IMR-90 (cell line): ENCODE measurements at regions not wholly inside any gene's neighbourhood (a gene's known extent, or its start where the extent isn't known, plus 50 kb on each side); places are given as distances from the start of the nearest gene placed in this dataset.

Experiments
- ATAC-seq: fragments of 200-7000 bp; cut with Tn5 transposase; 2 replicates; pipeline ENCODE4 v1.9.1; 2020; ENCODE audit warnings: low read depth, mild to moderate bottlenecking, moderate library complexity
- BruUV-seq: library from RNA; stranded (reverse); fragments of 400-500 nt; replicated peaks from 2 replicates; lab custom pipeline; 2021; lab: Mats Ljungman, UMichigan
- CTCF ChIA-PET: fragments of 300-600 bp; formaldehyde crosslinking; extraction: SDS; loops from one replicate; lab custom pipeline; 2021; ENCODE audit warnings: antibody characterized with exemption; lab: Yijun Ruan, JAX
- POLR2A ChIA-PET: fragments of 300-600 bp; sonication (Branson Sonifier 250); formaldehyde crosslinking; loops from one replicate; lab custom pipeline; 2022; ENCODE audit warnings: antibody characterized with exemption; ENCODE audit not compliant: unreplicated experiment; lab: Charles Lee
- DNase-seq: peaks from one replicate; pipeline ENCODE4 v3.0.0; 2013
- H2AFZ ChIP-seq: replicated peaks from 2 replicates; pipeline ENCODE3; 2013; ENCODE audit warnings: low read length, mild to moderate bottlenecking; ENCODE audit not compliant: poor library complexity
- H2AK5ac ChIP-seq: 2 replicates; pipeline ENCODE4 v1.6.1; 2013; ENCODE audit warnings: low read depth, low read length, inconsistent platforms
- H2AK9ac ChIP-seq: replicated peaks from 2 replicates; pipeline ENCODE3; 2013; ENCODE audit warnings: mild to moderate bottlenecking, low read depth, low read length, moderate library complexity; ENCODE audit not compliant: poor library complexity
- H2BK120ac ChIP-seq: 2 replicates; pipeline ENCODE4 v1.6.1; 2013; ENCODE audit warnings: low read depth, low read length, inconsistent platforms
- H2BK15ac ChIP-seq: 3 replicates; pipeline ENCODE4 v1.6.1; 2013; ENCODE audit warnings: low read depth, low read length, inconsistent platforms
- H2BK20ac ChIP-seq: 2 replicates; pipeline ENCODE4 v1.6.1; 2013; ENCODE audit warnings: low read depth, mild to moderate bottlenecking, inconsistent platforms, low read length, moderate library complexity
- H2BK5ac ChIP-seq: 2 replicates; pipeline ENCODE4 v1.6.1; 2013; ENCODE audit warnings: mild to moderate bottlenecking, low read depth, low read length, inconsistent platforms; ENCODE audit not compliant: poor library complexity, severe bottlenecking
- H3K14ac ChIP-seq: replicated peaks from 2 replicates; pipeline ENCODE4 v1.6.1; 2013; ENCODE audit warnings: low read depth, low read length, inconsistent platforms
- H3K18ac ChIP-seq: 2 replicates; pipeline ENCODE4 v1.6.1; 2013; ENCODE audit warnings: low read depth, low read length, control low read depth
- H3K23ac ChIP-seq: 2 replicates; pipeline ENCODE4 v1.6.1; 2013; ENCODE audit warnings: low read depth, low read length, inconsistent platforms
- H3K27ac ChIP-seq: 2 replicates; pipeline ENCODE4 v1.5.1; 2013; ENCODE audit warnings: mild to moderate bottlenecking, control low read depth, low read length; ENCODE audit not compliant: insufficient read depth
- H3K27me3 ChIP-seq: 2 replicates; pipeline ENCODE4 v1.6.1; 2013; ENCODE audit warnings: low read length; ENCODE audit not compliant: control insufficient read depth, insufficient read depth
- H3K36me3 ChIP-seq: 2 replicates; pipeline ENCODE4 v1.6.1; 2013; ENCODE audit warnings: low read length, mixed read lengths; ENCODE audit not compliant: control insufficient read depth, insufficient read depth
- H3K4ac ChIP-seq: 2 replicates; pipeline ENCODE4 v1.6.1; 2013; ENCODE audit warnings: low read depth, low read length, inconsistent platforms
- H3K4me1 ChIP-seq: 2 replicates; pipeline ENCODE4 v1.6.1; 2013; ENCODE audit warnings: low read length, mixed read lengths; ENCODE audit not compliant: control insufficient read depth, insufficient read depth
- H3K4me2 ChIP-seq: 2 replicates; pipeline ENCODE4 v1.6.1; 2013; ENCODE audit warnings: low read depth, mild to moderate bottlenecking, control low read depth, low read length, moderate library complexity
- H3K4me3 ChIP-seq: 2 replicates; pipeline ENCODE4 v1.5.1; 2013; ENCODE audit warnings: low read depth, mild to moderate bottlenecking, control low read depth, low read length, moderate library complexity; ENCODE audit not compliant: insufficient read depth
- H3K56ac ChIP-seq: 2 replicates; pipeline ENCODE4 v1.6.1; 2013; ENCODE audit warnings: low read length, inconsistent platforms; ENCODE audit not compliant: insufficient read depth; ENCODE audit errors: extremely low read depth
- H3K79me1 ChIP-seq, 2 experiments: 2 replicates each; pipeline ENCODE4 v1.6.1; 2013; ENCODE audit warnings: low read length in 2 of 2, inconsistent platforms in 1 of 2, low read depth in 1 of 2
- H3K9ac ChIP-seq: 2 replicates; pipeline ENCODE4 v1.6.1; 2013; ENCODE audit warnings: low read depth, low read length, control low read depth
- H3K9me1 ChIP-seq: 2 replicates; pipeline ENCODE4 v1.6.1; 2013; ENCODE audit warnings: low read length, inconsistent platforms; ENCODE audit not compliant: insufficient read depth
- H3K9me3 ChIP-seq: 2 replicates; pipeline ENCODE4 v1.6.1; 2013; ENCODE audit warnings: low read length; ENCODE audit not compliant: control insufficient read depth, insufficient read depth
- H4K20me1 ChIP-seq: 2 replicates; pipeline ENCODE4 v1.6.1; 2013; ENCODE audit warnings: low read length, inconsistent platforms; ENCODE audit not compliant: insufficient read depth
- H4K5ac ChIP-seq: 2 replicates; pipeline ENCODE4 v1.6.1; 2013; ENCODE audit warnings: mild to moderate bottlenecking, low read depth, low read length, control low read depth
- H4K8ac ChIP-seq, 2 experiments: 2 replicates each; pipeline ENCODE4 v1.6.1; 2013; ENCODE audit warnings: low read depth in 2 of 2, low read length in 2 of 2, control low read depth in 1 of 2, inconsistent platforms in 1 of 2
- H4K91ac ChIP-seq: 2 replicates; pipeline ENCODE4 v1.6.1; 2013; ENCODE audit warnings: low read depth, low read length, inconsistent platforms; ENCODE audit not compliant: insufficient read depth
- BHLHE40 ChIP-seq: fragments of 150-350 bp; IDR thresholded peaks from 2 replicates; pipeline ENCODE4 v1.6.1; 2016; ENCODE audit warnings: mild to moderate bottlenecking, low read depth, low read length
- CEBPB ChIP-seq: IDR thresholded peaks from 2 replicates; pipeline ENCODE4 v1.6.1; 2012; ENCODE audit warnings: low read depth, low read length, improper control_type of control experiment
- CHD1 ChIP-seq: IDR thresholded peaks from 2 replicates; pipeline ENCODE4 v1.6.1; 2012; ENCODE audit warnings: low read depth, low read length, improper control_type of control experiment
- FOS ChIP-seq: fragments of 150-350 bp; IDR thresholded peaks from 2 replicates; pipeline ENCODE4 v1.6.1; 2016; ENCODE audit warnings: low read depth, low read length
- MAFK ChIP-seq: IDR thresholded peaks from 2 replicates; pipeline ENCODE4 v1.6.1; 2012; ENCODE audit warnings: low read depth, low read length, improper control_type of control experiment
- MAZ ChIP-seq: IDR thresholded peaks from 2 replicates; pipeline ENCODE4 v1.6.1; 2012; ENCODE audit warnings: low read depth, mild to moderate bottlenecking, low read length, improper control_type of control experiment, moderate library complexity, borderline replicate concordance
- MXI1 ChIP-seq: IDR thresholded peaks from 2 replicates; pipeline ENCODE4 v1.6.1; 2012; ENCODE audit warnings: low read depth, mild to moderate bottlenecking, low read length, moderate library complexity, borderline replicate concordance
- NFE2L2 ChIP-seq: fragments of 150-350 bp; IDR thresholded peaks from 2 replicates; pipeline ENCODE4 v1.6.1; 2016; ENCODE audit warnings: low read depth, mild to moderate bottlenecking, low read length
- POLR2A ChIP-seq: IDR thresholded peaks from 2 replicates; pipeline ENCODE4 v1.6.1; 2012; ENCODE audit warnings: mild to moderate bottlenecking, low read depth, low read length
- RAD21 ChIP-seq: IDR thresholded peaks from 2 replicates; pipeline ENCODE4 v1.6.1; 2012; ENCODE audit warnings: low read length, improper control_type of control experiment
- RCOR1 ChIP-seq: IDR thresholded peaks from 2 replicates; pipeline ENCODE4 v1.6.1; 2012; ENCODE audit warnings: mild to moderate bottlenecking, low read length, improper control_type of control experiment; ENCODE audit not compliant: insufficient replicate concordance
- RFX5 ChIP-seq: IDR thresholded peaks from 2 replicates; pipeline ENCODE4 v1.8.0; 2012; ENCODE audit warnings: low read depth, mild to moderate bottlenecking, low read length, moderate library complexity
- SMC3 ChIP-seq: fragments of 150-350 bp; IDR thresholded peaks from 2 replicates; pipeline ENCODE4 v1.6.1; 2016; ENCODE audit warnings: low read depth, mild to moderate bottlenecking, antibody characterized with exemption, low read length, moderate library complexity
- WGBS, 2 experiments: methylation state at CpG; one replicate each; pipeline versions ENCODE4 v1.1.5 to v1.1.7; 2013; ENCODE audit warnings: missing lambda C conversion rate in 2 of 2; ENCODE audit not compliant: insufficient read length in 1 of 2; ENCODE audit errors: extremely low coverage in 2 of 2; 5-methylcytosine and 5-hydroxymethylcytosine counted together
- dilution Hi-C: fragments of 300-500 bp; cut with HindIII; formaldehyde crosslinking; loops from one replicate; pipeline ENCODE4 v1.14.3; 2018; ENCODE audit warnings: low sequenced_read_pairs; ENCODE audit not compliant: unreplicated experiment
- in situ Hi-C: fragments of 300-500 bp; cut with MboI; formaldehyde crosslinking; loops from 3 replicates; pipeline ENCODE4 v1.14.3; 2019; ENCODE audit warnings: low sequenced_read_pairs, inconsistent platforms, mixed read lengths
- intact Hi-C: fragments of 100-400 bp; cut with micrococcal nuclease; formaldehyde crosslinking; loops from 2 replicates; pipeline ENCODE4 v1.10.0; 2022
- TF ChIP-seq, protein P1 (sequence below): fragments of 150-350 bp; IDR thresholded peaks from 2 replicates; pipeline ENCODE4 v1.6.1; 2017; ENCODE audit warnings: mild to moderate bottlenecking, antibody characterized with exemption, low read length, low read depth
- TF ChIP-seq, protein P2 (sequence below): conservative IDR thresholded peaks from 2 replicates; pipeline ENCODE4 v1.5.1; 2012; ENCODE audit warnings: mild to moderate bottlenecking, low read depth, low read length, improper control_type of control experiment
- TF ChIP-seq, protein P3 (sequence below): fragments of 150-350 bp; IDR thresholded peaks from 2 replicates; pipeline ENCODE4 v1.6.1; 2016; ENCODE audit warnings: low read depth, mild to moderate bottlenecking, low read length, moderate library complexity, borderline replicate concordance

DNA sequence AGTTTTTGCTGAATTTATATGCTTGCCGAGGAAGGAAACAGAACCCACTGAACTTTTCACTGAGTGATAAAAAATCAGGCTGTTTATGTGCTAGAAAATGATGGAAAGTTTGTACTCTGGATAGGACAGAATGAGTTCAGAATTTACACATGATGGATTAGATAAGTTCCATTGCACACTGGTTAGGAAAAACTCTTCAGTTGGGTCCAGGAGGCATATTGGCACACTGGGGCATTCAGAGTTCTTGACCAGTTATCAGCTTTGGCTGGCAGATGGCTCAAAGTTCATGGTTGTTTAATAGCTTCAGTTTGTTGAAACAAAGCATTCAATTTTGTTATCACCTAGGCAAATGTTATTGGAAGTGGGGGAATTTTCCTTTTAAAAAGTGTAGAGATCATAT lies 613.3 kb upstream of the SYNCRIP start:
- Histone ChIP-seq H2AK5ac (no peak overlapping the region), H2AK9ac (no peak overlapping the region)
- BruUV-seq, result no TSS peak

More for the DNA sequence above, 613.3 kb upstream of the SYNCRIP start:
- no peak overlapping the region for H3K18ac ChIP-seq
- H3K9ac ChIP-seq, result no peak overlapping the region
- no peak overlapping the region for H2BK5ac ChIP-seq
- no CpG with 5 or more reads among the region's 1 CpG for WGBS, 2 experiments
- H3K4me2 ChIP-seq, result no peak overlapping the region
- intact Hi-C loops (no loop called here), dilution Hi-C loops (no loop called here), in situ Hi-C loops (no loop called here)
- no peaks in the 10 kb centered on the region for H3K9me1 ChIP-seq
- no peak overlapping the region for H3K4ac ChIP-seq
- H4K8ac ChIP-seq, result no peak overlapping the region
- H3K4me1 ChIP-seq, result no peaks in the 10 kb centered on the region
- H4K20me1 ChIP-seq, result no peaks in the 10 kb centered on the region
- POLR2A ChIA-PET, result no interaction called here
- H3K36me3 ChIP-seq, result no peaks in the 10 kb centered on the region
- no peak overlapping the region for H3K4me3 ChIP-seq
- no peak overlapping the region for H4K91ac ChIP-seq
- H3K23ac ChIP-seq, result no peak overlapping the region
- no peaks in the 10 kb centered on the region for H3K79me1 ChIP-seq
- H4K5ac ChIP-seq, result no peak overlapping the region
- no peaks in the 10 kb centered on the region for H3K27me3 ChIP-seq
- H3K27ac ChIP-seq, result no peak overlapping the region
- no peak overlapping the region for H2AFZ ChIP-seq
- TF ChIP-seq RCOR1 (no peak), SMC3 (no peak), CEBPB (no peak), BHLHE40 (no peak), MAFK (no peak), CHD1 (no peak), MXI1 (no peak), NFE2L2 (no peak), MAZ (no peak), RAD21 (no peak), FOS (no peak), RFX5 (no peak), POLR2A (no peak)
- TF ChIP-seq, protein P1, sequence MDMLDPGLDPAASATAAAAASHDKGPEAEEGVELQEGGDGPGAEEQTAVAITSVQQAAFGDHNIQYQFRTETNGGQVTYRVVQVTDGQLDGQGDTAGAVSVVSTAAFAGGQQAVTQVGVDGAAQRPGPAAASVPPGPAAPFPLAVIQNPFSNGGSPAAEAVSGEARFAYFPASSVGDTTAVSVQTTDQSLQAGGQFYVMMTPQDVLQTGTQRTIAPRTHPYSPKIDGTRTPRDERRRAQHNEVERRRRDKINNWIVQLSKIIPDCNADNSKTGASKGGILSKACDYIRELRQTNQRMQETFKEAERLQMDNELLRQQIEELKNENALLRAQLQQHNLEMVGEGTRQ, result no peak
- TF ChIP-seq, protein P2, sequence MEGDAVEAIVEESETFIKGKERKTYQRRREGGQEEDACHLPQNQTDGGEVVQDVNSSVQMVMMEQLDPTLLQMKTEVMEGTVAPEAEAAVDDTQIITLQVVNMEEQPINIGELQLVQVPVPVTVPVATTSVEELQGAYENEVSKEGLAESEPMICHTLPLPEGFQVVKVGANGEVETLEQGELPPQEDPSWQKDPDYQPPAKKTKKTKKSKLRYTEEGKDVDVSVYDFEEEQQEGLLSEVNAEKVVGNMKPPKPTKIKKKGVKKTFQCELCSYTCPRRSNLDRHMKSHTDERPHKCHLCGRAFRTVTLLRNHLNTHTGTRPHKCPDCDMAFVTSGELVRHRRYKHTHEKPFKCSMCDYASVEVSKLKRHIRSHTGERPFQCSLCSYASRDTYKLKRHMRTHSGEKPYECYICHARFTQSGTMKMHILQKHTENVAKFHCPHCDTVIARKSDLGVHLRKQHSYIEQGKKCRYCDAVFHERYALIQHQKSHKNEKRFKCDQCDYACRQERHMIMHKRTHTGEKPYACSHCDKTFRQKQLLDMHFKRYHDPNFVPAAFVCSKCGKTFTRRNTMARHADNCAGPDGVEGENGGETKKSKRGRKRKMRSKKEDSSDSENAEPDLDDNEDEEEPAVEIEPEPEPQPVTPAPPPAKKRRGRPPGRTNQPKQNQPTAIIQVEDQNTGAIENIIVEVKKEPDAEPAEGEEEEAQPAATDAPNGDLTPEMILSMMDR, result no peak
- TF ChIP-seq, protein P3, sequence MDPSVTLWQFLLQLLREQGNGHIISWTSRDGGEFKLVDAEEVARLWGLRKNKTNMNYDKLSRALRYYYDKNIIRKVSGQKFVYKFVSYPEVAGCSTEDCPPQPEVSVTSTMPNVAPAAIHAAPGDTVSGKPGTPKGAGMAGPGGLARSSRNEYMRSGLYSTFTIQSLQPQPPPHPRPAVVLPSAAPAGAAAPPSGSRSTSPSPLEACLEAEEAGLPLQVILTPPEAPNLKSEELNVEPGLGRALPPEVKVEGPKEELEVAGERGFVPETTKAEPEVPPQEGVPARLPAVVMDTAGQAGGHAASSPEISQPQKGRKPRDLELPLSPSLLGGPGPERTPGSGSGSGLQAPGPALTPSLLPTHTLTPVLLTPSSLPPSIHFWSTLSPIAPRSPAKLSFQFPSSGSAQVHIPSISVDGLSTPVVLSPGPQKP, result no peak
- H3K56ac ChIP-seq, result no peak overlapping the region
- H3K9me3 ChIP-seq, result peaks cover 5% of the 10 kb centered on the region
- DNase-seq (no peak), ATAC-seq (no peak)
- H2BK15ac ChIP-seq, result no peak overlapping the region
- H2BK20ac ChIP-seq, result no peak overlapping the region
- no peak overlapping the region for H3K14ac ChIP-seq
- no peak overlapping the region for H2BK120ac ChIP-seq
- CTCF ChIA-PET, result no interaction called here
